ENCODE measurements at regions not wholly inside any gene's neighbourhood (a gene's known extent, or its start where the extent isn't known, plus 50 kb on each side); places are given as distances from the start of the nearest gene placed in this dataset.

GRCh38 chr2:200212862-200213425 lies 93.5 kb upstream of the SPATS2L start:
- DNase-seq (ENCODE audit: low spot score): no peak

- DNase-seq (ENCODE audit: low spot score): no peak
Observed at GRCh38 chr2:200216310-200216709, 90.2 kb upstream of the SPATS2L start.

GRCh38 chr2:200217320-200217719 lies 89.2 kb upstream of the SPATS2L start:
- no peak for DNase-seq (ENCODE audit: low spot score)

GRCh38 chr2:200218645-200219044 lies 87.8 kb upstream of the SPATS2L start:
- DNase-seq (ENCODE audit: low spot score): no peak

DNA sequence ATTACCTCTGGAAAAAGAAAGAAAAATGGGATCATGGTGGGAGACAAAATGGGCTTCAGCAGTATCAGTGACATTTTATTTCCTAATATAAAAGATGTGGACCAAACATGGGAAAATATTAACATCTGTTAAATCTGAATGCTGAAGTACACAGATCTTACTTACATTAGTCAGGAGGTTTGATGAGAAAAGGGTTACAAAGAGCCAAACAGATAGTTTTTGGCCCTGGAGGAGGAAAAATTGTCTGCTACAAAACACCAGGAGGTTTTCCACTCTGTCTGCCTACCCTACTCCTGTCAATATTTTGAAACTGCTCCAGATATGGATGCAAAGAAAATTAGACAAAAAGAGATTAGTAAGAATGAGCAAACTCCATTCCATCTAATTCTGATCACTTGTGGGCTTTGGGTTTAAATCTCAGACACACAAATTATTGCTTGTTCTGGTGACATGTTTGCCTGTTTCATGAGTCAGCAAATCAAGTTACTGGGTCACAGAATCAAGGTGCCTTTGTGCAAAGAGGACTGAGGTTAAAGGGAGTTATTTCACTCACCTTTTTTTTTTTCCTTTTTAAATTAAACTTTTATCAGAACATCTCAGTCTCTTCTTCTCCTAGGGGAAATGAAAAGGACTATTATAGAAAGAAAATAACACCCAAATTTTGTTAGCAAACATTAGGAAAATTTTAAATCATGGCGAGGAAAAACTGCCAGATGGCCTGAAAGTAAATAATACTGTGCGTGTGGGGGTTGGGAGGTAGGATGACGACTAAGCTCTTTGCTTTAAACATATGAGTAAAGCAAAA lies 87.0 kb upstream of the SPATS2L start:
- DNase-seq (ENCODE audit: low spot score): no peak

DNA sequence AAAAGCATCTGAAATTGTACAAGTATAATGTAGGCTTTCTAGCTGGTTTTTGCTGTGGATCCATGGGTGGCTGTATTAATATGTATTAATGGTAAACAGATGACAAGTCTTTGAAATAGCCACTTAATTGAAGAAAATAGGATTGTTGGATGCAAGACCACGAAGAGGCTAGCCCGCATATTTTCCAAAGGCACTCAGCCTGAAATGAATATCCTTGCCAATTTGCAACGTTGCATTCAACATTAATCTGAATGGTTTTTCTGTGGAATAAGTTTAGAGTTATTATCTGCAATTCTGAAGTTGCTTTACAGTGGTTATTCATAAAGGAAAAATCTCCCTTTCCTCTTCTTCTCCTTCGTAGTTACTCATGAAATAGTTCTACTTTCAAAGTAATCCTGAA lies 86.2 kb upstream of the SPATS2L start:
- no peak for DNase-seq (ENCODE audit: low spot score)

- DNase-seq (ENCODE audit: low spot score): no peak
Observed at GRCh38 chr2:200221055-200221955, 85.2 kb upstream of the SPATS2L start.

DNA sequence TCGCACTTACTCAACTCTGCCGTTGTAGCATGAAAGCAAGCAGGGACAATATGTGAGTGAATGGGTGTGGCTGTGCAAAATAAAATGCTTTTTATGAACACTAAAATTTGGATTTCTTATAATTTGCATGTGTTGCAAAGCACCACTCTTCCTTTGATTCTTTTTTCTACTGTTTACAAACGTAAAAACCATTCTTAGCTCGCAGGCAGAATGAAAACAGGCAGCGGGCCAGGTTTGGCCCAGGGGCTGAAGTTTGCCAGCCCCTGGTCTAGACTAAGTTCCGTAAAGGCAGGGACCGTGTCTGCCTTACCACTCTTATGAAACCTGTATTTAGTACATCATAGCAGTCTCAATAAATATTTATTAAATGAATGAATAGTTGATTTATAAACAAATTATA lies 83.7 kb upstream of the SPATS2L start:
- DNase-seq (ENCODE audit: low spot score): no peak

- DNase-seq (ENCODE audit: low spot score): peak; percentile 34
Observed at GRCh38 chr2:200223205-200223784, 83.2 kb upstream of the SPATS2L start.

GRCh38 chr2:200225951-200226350 lies 80.5 kb upstream of the SPATS2L start:
- DNase-seq (ENCODE audit: low spot score): peak; percentile 19

DNA sequence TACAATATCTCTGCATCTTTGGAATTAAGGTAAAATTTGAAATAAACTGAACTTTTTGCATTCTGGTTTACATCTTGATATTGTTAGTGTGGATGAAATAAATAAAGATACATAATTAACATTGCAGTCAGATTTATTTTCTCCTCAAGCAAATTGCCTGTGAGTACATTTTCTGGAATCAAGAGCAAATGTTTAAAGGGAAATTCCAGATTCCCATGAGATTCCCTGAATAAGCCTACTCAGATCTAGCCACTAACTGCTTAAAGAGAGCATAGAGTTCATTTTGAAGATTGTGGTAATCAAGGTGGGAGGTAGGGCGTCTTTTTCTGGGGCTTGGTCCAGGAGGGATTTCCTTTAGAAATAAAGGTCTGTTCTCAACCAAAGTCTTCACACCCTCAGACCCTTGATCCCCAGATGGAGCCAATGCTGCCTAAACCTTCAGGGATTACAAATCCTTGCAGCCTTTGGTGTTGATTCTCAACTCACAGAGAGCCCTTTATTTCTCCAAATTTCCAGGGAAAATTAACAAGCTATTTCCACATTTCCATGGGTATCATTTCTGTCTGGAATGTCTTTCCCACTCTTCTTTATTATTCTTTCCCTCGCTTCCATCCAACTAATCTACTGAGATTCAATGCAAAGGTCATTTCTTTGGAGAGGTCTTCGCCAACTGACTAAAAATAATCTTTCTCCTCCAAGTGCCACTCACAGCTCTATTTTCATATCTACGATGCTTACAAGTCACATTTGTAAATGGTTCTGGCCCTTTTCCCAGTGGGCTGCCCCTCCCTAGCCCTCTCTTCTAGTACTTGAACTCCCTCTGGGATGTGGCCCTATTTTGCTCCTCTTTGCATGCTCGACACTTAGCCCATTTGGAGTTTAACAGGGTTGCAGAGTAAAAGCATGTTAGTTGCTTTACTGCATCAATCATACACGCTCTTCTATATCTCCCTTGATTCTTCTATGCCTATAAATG lies 79.8 kb upstream of the SPATS2L start:
- DNase-seq (ENCODE audit: low spot score): no peak

GRCh38 chr2:200230716-200231115 lies 75.8 kb upstream of the SPATS2L start:
- DNase-seq (ENCODE audit: low spot score): no peak

GRCh38 chr2:200235533-200235932 lies 71.0 kb upstream of the SPATS2L start:
- DNase-seq (ENCODE audit: low spot score): no peak

- no peak for DNase-seq (ENCODE audit: low spot score)
Observed at GRCh38 chr2:200239216-200239615, 67.3 kb upstream of the SPATS2L start.

GRCh38 chr2:200242570-200242969 lies 63.9 kb upstream of the SPATS2L start:
- no peak for DNase-seq (ENCODE audit: low spot score)

DNA sequence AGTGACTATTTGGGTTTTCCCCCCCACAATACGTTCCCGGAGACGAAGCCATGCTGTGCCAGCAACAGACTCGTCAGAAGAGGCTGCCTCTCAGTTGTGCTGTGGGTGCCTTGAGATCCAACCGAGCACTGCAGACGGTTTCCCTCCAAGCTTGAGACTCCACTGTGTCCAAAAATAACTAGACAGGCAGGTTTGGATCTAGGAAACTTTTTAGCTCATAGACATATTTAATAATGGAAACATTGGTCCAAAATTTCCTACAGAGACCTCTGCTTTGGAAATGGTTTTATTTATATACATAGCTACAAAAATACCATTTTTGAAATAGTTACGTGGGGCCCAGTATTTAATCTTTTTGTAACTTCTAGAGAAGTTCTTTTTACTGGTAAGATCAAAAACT lies 63.1 kb upstream of the SPATS2L start:
- DNase-seq (ENCODE audit: low spot score): no peak

DNA sequence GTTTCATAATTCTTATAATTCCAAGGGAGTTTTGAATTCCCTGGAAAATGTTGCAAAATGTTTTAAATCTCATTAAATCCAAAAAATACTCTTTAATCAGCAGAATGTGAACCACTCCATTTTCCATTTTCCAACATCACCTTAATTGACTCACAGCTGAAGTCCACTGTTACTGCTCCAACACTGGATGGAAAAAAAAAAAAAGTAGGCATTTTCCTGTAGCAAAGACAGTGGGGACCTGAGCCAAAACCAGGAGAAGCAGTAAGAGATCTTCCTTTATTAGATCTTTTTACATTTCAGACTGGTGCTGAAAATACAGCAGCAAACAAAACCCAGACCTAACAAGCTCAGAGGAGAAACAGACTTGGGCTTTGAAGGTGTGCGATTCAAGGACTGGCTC lies 62.4 kb upstream of the SPATS2L start:
- no peak for DNase-seq (ENCODE audit: low spot score)

DNA sequence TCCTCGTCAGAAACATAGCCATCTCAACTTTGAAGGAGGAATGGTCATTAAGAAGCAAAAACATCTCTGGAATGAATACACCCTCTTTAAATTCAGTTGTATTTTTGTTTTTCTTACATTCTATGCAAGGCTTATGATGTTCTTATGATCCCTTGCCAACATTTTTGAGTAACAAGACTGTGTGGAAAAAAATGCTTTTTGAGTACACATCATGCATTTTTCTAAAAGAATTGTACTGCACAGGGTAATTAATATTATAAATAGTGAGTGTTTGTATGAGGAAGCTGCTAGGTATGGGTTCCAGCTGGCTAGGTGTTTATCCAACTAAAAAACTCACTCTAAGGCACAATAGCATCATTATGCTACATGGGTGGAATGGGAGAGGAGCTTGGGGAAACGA lies 59.0 kb upstream of the SPATS2L start:
- peak; percentile 70 for DNase-seq (ENCODE audit: low spot score)

DNA sequence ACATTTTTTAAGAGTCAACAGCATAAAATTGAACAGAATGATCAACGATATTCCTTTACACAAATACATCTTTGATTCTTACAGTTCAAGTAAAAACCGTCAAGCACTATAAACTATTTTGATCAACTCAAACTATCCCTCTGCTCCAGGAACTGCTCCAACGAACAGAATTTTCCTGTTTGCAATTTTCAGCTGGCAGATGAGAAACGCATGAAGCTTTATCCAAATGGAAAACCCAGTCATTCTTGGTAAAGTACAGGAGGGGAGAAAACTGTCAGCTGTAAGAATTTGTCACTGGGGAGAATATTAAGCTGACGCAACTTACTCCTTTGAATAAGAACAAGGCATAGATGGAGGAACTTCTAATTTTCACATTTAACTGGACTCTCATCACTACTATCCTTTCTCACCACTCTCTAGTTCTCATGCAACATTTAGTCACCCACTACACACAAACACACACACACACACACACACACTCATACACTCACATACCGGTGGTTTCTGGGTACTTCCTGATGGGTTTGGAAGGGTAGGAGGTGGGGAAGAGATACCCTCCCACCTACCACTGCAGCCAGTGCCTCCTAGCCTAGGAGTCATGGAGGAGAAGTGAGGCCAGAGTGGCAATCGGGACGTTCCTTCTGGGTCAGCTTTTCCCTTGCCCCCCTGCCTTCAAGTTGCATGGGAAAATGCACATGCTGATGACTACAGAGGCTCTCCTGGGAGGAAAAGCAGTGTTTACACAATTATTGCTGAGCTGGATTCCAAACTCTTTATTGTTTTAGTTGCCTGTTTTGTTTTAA lies 54.0 kb upstream of the SPATS2L start:
- peak; percentile 62 for DNase-seq (ENCODE audit: low spot score)

DNA sequence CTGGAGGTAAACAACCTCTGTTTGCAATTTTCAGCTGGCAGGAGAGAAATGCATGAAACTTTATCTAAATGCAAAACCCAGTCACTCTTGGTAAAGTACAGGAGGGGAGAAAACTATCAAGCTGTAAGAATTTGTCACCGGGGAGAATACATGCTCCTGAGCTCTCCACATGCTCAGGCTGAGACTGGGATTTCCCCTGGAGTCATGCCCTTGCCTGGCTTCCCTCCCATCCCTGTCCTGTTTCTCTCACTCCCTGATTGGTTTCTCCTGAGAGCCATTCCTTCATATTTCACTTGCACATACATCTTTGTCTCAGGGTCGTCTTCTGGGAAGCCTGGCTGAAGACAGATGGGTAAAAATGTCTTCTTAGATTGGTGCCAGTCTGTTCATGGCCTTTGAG lies 52.9 kb upstream of the SPATS2L start:
- DNase-seq (ENCODE audit: low spot score): peak; percentile 39

All from GM03348 (cell line).